G401 (cell line): ENCODE measurements at regions not wholly inside any gene's neighbourhood (a gene's known extent, or its start where the extent isn't known, plus 50 kb on each side); places are given as distances from the start of the nearest gene placed in this dataset.
"Not testable (repeated sequence)": the region's sequence is repeated elsewhere in the genome, so short reads cannot be mapped to it uniquely, and the experiment has no call there.

Experiments
- DNase-seq: peaks from one replicate; pipeline ENCODE4 v3.0.0-alpha.2; 2015; ENCODE audit warnings: low spot score
- in situ Hi-C: cut with HindIII; loops from 2 replicates; pipeline ENCODE4 v1.10.0; 2016; ENCODE audit warnings: low sequenced_read_pairs, mixed read lengths

- no peak for DNase-seq
- in situ Hi-C loops, result no loop called here
Observed at GRCh38 chr1:190762325-190762724, 284.7 kb upstream of the BRINP3 start.

- DNase-seq, result no peak
- in situ Hi-C loops, result no loop called here
Observed at GRCh38 chr1:190792873-190793272, 315.2 kb upstream of the BRINP3 start.

- in situ Hi-C loops, result no loop called here
Observed at GRCh38 chr1:190807629-190808028, 330.0 kb upstream of the BRINP3 start.

GRCh38 chr1:190808035-190808434 lies 330.4 kb upstream of the BRINP3 start:
- no peak for DNase-seq
- in situ Hi-C loops, result no loop called here

More at GRCh38 chr1:190807629-190808028, 330.0 kb upstream of the BRINP3 start:
- no peak for DNase-seq

- DNase-seq, result no peak
- in situ Hi-C loops, result no loop called here
Observed at GRCh38 chr1:190809312-190809711, 331.6 kb upstream of the BRINP3 start.

GRCh38 chr1:190812996-190813395 lies 335.3 kb upstream of the BRINP3 start:
- in situ Hi-C loops, result no loop called here
- DNase-seq, result no peak

GRCh38 chr1:190832511-190832910 lies 354.8 kb upstream of the BRINP3 start:
- in situ Hi-C loops, result no loop called here
- no peak for DNase-seq

- in situ Hi-C loops, result no loop called here
- no peak for DNase-seq
Observed at GRCh38 chr1:190835658-190836057, 358.0 kb upstream of the BRINP3 start.

GRCh38 chr1:190837200-190837599 lies 359.5 kb upstream of the BRINP3 start:
- in situ Hi-C loops, DNase-seq: not testable (repeated sequence)

- DNase-seq, result no peak
- in situ Hi-C loops, result no loop called here
Observed at GRCh38 chr1:190837888-190838287, 360.2 kb upstream of the BRINP3 start.

- DNase-seq, result no peak
- in situ Hi-C loops, result no loop called here
Observed at GRCh38 chr1:190847166-190847565, 369.5 kb upstream of the BRINP3 start.

GRCh38 chr1:190849346-190849745 lies 371.7 kb upstream of the BRINP3 start:
- in situ Hi-C loops, result no loop called here
- DNase-seq, result no peak

- in situ Hi-C loops, result no loop called here
- DNase-seq, result no peak
Observed at GRCh38 chr1:190852611-190853010, 374.9 kb upstream of the BRINP3 start.

- no peak for DNase-seq
- in situ Hi-C loops, result no loop called here
Observed at GRCh38 chr1:190858140-190858539, 380.5 kb upstream of the BRINP3 start.

- in situ Hi-C loops, result no loop called here
- no peak for DNase-seq
Observed at GRCh38 chr1:190864013-190864641, 386.5 kb upstream of the BRINP3 start.

- DNase-seq, result no peak
- in situ Hi-C loops, result no loop called here
Observed at GRCh38 chr1:190880352-190880751, 402.7 kb upstream of the BRINP3 start.

GRCh38 chr1:190881064-190881463 lies 403.4 kb upstream of the BRINP3 start:
- in situ Hi-C loops, result no loop called here
- DNase-seq, result no peak

- in situ Hi-C loops, result loop anchor here (10.0 kb wide), 1 partner anchor 638 kb away; no protein-coding TSS in a partner anchor
- no peak for DNase-seq
Observed at GRCh38 chr1:190897233-190897632, 419.6 kb upstream of the BRINP3 start.

GRCh38 chr1:190904091-190904695 lies 426.5 kb upstream of the BRINP3 start:
- in situ Hi-C loops, result no loop called here
- no peak for DNase-seq

GRCh38 chr1:190906206-190906725 lies 428.6 kb upstream of the BRINP3 start:
- DNase-seq, result no peak
- in situ Hi-C loops, result no loop called here

GRCh38 chr1:190908246-190908645 lies 430.6 kb upstream of the BRINP3 start:
- DNase-seq, result no peak
- in situ Hi-C loops, result no loop called here
